B cell (primary cell): ENCODE measurements at regions not wholly inside any gene's neighbourhood (a gene's known extent, or its start where the extent isn't known, plus 50 kb on each side); places are given as distances from the start of the nearest gene placed in this dataset.

ENCODE experiments used
- EZH2 ChIP-seq: IDR thresholded peaks from 2 replicates; pipeline ENCODE4 v1.6.1; 2012; ENCODE audit warnings: borderline replicate concordance, low read depth, mild to moderate bottlenecking, moderate library complexity, low read length; ENCODE audit not compliant: insufficient read depth, poor library complexity, severe bottlenecking
- TF ChIP-seq, protein P1 (sequence below): fragments of 200-600 bp; IDR thresholded peaks from one replicate; pipeline ENCODE4 v1.8.0; 2022; ENCODE audit warnings: antibody characterized with exemption, mild to moderate bottlenecking

DNA sequence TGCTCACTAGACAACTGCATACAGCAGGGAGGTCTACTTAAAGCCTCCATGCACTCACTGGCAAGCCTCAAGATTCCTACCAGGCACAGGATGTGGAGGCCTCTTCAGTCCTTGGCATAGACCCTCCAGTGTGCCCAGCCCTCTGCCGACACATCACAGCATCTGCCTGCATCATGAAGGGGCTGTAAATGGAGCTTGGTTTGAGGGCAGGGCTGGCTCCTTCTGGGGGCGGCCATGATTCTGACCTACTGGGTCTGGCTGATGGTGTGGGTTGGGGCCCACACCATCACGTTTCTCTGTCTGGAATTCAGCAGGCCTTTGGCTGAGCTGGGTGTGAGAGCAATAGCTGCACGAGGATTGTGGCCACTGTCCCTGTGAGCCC lies 84.9 kb upstream of the SHB start:
- no peak for TF ChIP-seq EZH2
- TF ChIP-seq, protein P1, sequence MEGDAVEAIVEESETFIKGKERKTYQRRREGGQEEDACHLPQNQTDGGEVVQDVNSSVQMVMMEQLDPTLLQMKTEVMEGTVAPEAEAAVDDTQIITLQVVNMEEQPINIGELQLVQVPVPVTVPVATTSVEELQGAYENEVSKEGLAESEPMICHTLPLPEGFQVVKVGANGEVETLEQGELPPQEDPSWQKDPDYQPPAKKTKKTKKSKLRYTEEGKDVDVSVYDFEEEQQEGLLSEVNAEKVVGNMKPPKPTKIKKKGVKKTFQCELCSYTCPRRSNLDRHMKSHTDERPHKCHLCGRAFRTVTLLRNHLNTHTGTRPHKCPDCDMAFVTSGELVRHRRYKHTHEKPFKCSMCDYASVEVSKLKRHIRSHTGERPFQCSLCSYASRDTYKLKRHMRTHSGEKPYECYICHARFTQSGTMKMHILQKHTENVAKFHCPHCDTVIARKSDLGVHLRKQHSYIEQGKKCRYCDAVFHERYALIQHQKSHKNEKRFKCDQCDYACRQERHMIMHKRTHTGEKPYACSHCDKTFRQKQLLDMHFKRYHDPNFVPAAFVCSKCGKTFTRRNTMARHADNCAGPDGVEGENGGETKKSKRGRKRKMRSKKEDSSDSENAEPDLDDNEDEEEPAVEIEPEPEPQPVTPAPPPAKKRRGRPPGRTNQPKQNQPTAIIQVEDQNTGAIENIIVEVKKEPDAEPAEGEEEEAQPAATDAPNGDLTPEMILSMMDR, result no peak
